CD14-positive monocyte (primary cell): ENCODE measurements at regions not wholly inside any gene's neighbourhood (a gene's known extent, or its start where the extent isn't known, plus 50 kb on each side); places are given as distances from the start of the nearest gene placed in this dataset.
A peak's percentile ranks its signal among the peaks of the same experiment; 100 is the strongest.
"Not testable (repeated sequence)": the region's sequence is repeated elsewhere in the genome, so short reads cannot be mapped to it uniquely, and the experiment has no call there.

Source experiments
- DNase-seq, 3 donors: peaks; one replicate each; pipeline ENCODE4 v3.0.0-alpha.2; 2011 to 2022
- H2AFZ ChIP-seq: 2 replicates; pipeline ENCODE4 v1.6.0; 2012; ENCODE audit warnings: mild to moderate bottlenecking, low read depth, low read length, inconsistent platforms; ENCODE audit not compliant: insufficient read depth, poor library complexity, severe bottlenecking
- H3K27ac ChIP-seq, 2 donors: 1 replicate in 1 of 2; 2 replicates in 1 of 2; pipeline ENCODE4 v1.5.1; 2012 to 2013; ENCODE audit warnings: low read length in 2 of 2, control low read depth in 1 of 2, inconsistent platforms in 1 of 2, low read depth in 1 of 2, mild to moderate bottlenecking in 1 of 2
- H3K27me3 ChIP-seq, 2 donors: one replicate each; pipeline versions ENCODE4 v1.6.0 to v1.6.1; 2011 to 2013; ENCODE audit warnings: low read length in 2 of 2; ENCODE audit not compliant: control insufficient read depth in 2 of 2, insufficient read depth in 2 of 2
- H3K36me3 ChIP-seq, 2 donors: replicated peaks in 1 of 2; 1 replicate in 1 of 2; 2 replicates in 1 of 2; pipeline versions ENCODE4 v1.5.1 to v1.6.1; 2012 to 2013; ENCODE audit warnings: low read length in 2 of 2, control low read depth in 1 of 2, inconsistent platforms in 1 of 2, mild to moderate bottlenecking in 1 of 2; ENCODE audit not compliant: insufficient read depth in 2 of 2, control insufficient read depth in 1 of 2
- H3K4me1 ChIP-seq, 2 donors: 1 replicate in 1 of 2; 2 replicates in 1 of 2; pipeline versions ENCODE4 v1.5.1 to v1.6.1; 2012 to 2013; ENCODE audit warnings: low read length in 2 of 2, control low read depth in 1 of 2, inconsistent platforms in 1 of 2, mild to moderate bottlenecking in 1 of 2, moderate library complexity in 1 of 2; ENCODE audit not compliant: insufficient read depth in 2 of 2, control insufficient read depth in 1 of 2
- H3K4me2 ChIP-seq: replicated peaks from 2 replicates; pipeline ENCODE3; 2012; ENCODE audit warnings: low read length, moderate library complexity, mild to moderate bottlenecking; ENCODE audit not compliant: poor library complexity, severe bottlenecking; ENCODE audit errors: extremely low read depth
- H3K4me3 ChIP-seq, 3 experiments: fragments of 200-600 bp in 1 of 3; sonication (generic) in 1 of 3; replicated peaks in 1 of 3; 1 replicate in 2 of 3; 2 replicates in 1 of 3; pipeline ENCODE4 v1.5.1; 2011 to 2013; ENCODE audit warnings: low read length in 3 of 3, mild to moderate bottlenecking in 3 of 3, control low read depth in 2 of 3, low read depth in 2 of 3, inconsistent platforms in 1 of 3, moderate library complexity in 1 of 3
- H3K79me2 ChIP-seq: 2 replicates; pipeline ENCODE4 v1.6.0; 2012; ENCODE audit warnings: mild to moderate bottlenecking, control low read depth, inconsistent platforms, low read length, moderate library complexity; ENCODE audit not compliant: insufficient read depth
- H3K9ac ChIP-seq: 2 replicates; pipeline ENCODE4 v1.6.0; 2017; ENCODE audit warnings: low read length, mild to moderate bottlenecking; ENCODE audit not compliant: insufficient read depth, poor library complexity, severe bottlenecking
- H3K9me3 ChIP-seq, 2 donors: replicated peaks in 1 of 2; 1 replicate in 1 of 2; 2 replicates in 1 of 2; pipeline versions ENCODE4 v1.5.1 to v1.6.1; 2012 to 2013; ENCODE audit warnings: low read length in 2 of 2, control low read depth in 1 of 2; ENCODE audit not compliant: control insufficient read depth in 1 of 2, insufficient read depth in 1 of 2
- H4K20me1 ChIP-seq: 2 replicates; pipeline ENCODE4 v1.6.0; 2012; ENCODE audit warnings: mild to moderate bottlenecking, low read length, control low read depth, moderate library complexity; ENCODE audit not compliant: insufficient read depth
- H3K27ac Mint-ChIP-seq, 7 donors: one replicate each; pipeline ENCODE4 v1.8.0; 2020; ENCODE audit warnings: mild to moderate bottlenecking in 7 of 7, mixed read lengths in 7 of 7, moderate library complexity in 6 of 7, inconsistent platforms in 2 of 7
- H3K27me3 Mint-ChIP-seq, 3 donors: one replicate each; pipeline ENCODE4 v1.8.0; 2021 to 2022; ENCODE audit warnings: low read depth in 3 of 3, mild to moderate bottlenecking in 3 of 3, mixed read lengths in 3 of 3, moderate library complexity in 3 of 3, inconsistent platforms in 1 of 3
- H3K36me3 Mint-ChIP-seq, 2 donors: one replicate each; pipeline ENCODE4 v1.8.0; 2020; ENCODE audit warnings: mixed read lengths in 2 of 2, inconsistent platforms in 1 of 2, mild to moderate bottlenecking in 1 of 2
- H3K4me1 Mint-ChIP-seq: one replicate; pipeline ENCODE4 v1.8.0; 2020; ENCODE audit warnings: mild to moderate bottlenecking, mixed read lengths
- H3K4me3 Mint-ChIP-seq, 2 donors: one replicate each; pipeline ENCODE4 v1.8.0; 2020; ENCODE audit warnings: mild to moderate bottlenecking in 2 of 2, mixed read lengths in 2 of 2, moderate library complexity in 1 of 2
- H3K9me3 Mint-ChIP-seq, 7 donors: one replicate each; pipeline ENCODE4 v1.8.0; 2020 to 2022; ENCODE audit warnings: mixed read lengths in 7 of 7, mild to moderate bottlenecking in 6 of 7, moderate library complexity in 6 of 7, inconsistent platforms in 2 of 7
- WGBS: methylation state at CpG from one replicate; pipeline ENCODE4 v1.1.5; 2013; ENCODE audit warnings: missing lambda C conversion rate; ENCODE audit not compliant: insufficient coverage; 5-methylcytosine and 5-hydroxymethylcytosine counted together
- intact Hi-C, 2 donors: fragments of 100-400 bp; cut with micrococcal nuclease; formaldehyde crosslinking; loops; one replicate each; pipeline versions ENCODE4 v1.15.0 to v1.15.1; 2023
- TF ChIP-seq, protein P1 (sequence below): fragments of 200-600 bp; IDR thresholded peaks from one replicate; pipeline ENCODE4 v1.8.0; 2022; ENCODE audit warnings: antibody characterized with exemption, mild to moderate bottlenecking

DNA sequence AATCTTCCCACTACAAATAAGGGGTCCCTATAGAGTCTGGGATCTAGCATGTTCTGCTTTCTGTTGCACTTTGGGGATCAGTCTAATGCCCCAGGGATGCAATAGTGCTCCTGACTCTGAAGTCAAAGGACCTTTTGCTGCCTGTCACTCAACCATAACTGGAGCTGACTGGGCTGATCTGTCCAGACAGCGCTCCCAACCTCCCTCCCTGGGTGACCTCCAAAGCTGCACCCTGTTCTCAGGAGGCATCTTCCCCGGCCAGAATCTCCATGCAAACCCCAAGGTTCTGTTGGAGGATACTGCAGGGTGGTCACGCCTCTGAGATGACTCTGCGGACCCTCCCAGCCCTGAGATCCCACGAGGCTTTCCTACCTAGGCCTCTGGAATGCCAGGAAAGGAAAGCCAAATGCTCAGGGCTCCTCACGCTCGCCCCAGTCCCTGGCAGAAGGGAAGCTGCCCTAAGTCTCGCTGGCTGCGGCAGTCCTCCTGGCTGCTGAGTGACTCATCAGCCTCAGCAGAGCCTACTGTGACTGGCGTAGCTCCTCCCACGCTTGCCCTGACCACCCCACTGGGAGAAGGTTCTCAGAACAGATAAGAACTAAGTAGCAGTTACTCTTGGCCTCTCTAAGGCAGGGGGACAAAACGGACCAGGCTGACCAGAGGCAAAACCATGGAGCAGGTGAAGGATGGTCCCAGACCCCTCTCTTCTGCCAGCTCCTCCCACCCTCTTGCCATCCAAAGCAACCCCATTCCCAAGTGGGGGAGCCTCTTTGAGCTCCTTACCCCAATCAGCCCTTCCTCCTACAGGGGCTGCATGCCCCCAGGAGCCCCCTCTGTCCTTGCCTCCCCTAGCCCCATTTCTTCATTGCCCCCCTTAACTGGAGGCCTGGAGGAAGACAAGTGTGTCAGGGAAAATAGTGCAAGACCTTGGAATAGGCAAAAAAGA, 124.1 kb upstream of the TNRC6C start:
- no peaks in the 10 kb centered on the region for H3K27me3 ChIP-seq
- TF ChIP-seq, protein P1, sequence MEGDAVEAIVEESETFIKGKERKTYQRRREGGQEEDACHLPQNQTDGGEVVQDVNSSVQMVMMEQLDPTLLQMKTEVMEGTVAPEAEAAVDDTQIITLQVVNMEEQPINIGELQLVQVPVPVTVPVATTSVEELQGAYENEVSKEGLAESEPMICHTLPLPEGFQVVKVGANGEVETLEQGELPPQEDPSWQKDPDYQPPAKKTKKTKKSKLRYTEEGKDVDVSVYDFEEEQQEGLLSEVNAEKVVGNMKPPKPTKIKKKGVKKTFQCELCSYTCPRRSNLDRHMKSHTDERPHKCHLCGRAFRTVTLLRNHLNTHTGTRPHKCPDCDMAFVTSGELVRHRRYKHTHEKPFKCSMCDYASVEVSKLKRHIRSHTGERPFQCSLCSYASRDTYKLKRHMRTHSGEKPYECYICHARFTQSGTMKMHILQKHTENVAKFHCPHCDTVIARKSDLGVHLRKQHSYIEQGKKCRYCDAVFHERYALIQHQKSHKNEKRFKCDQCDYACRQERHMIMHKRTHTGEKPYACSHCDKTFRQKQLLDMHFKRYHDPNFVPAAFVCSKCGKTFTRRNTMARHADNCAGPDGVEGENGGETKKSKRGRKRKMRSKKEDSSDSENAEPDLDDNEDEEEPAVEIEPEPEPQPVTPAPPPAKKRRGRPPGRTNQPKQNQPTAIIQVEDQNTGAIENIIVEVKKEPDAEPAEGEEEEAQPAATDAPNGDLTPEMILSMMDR, result no peak
- H3K9me3 Mint-ChIP-seq, result no peaks in the 10 kb centered on the region
- H3K9me3 ChIP-seq, result no peaks in the 10 kb centered on the region
- H3K27ac ChIP-seq, result no peak overlapping the region
- DNase-seq, result peak; percentile 77 to 87 (median 82)
- no peaks in the 10 kb centered on the region for H3K36me3 ChIP-seq
- H3K4me1 Mint-ChIP-seq, result peaks cover 27% of the 10 kb centered on the region
- no peak overlapping the region for H2AFZ ChIP-seq
- peaks cover 7 to 14% of the 10 kb centered on the region in 2 donors for H3K4me1 ChIP-seq
- intact Hi-C loops, result no loop called here
- peaks cover 28 to 43% (median 31%) of the 10 kb centered on the region in 3 donors for H3K27me3 Mint-ChIP-seq
- 39% methylated on average over 9 of the region's 12 CpGs for WGBS
- peak overlapping the region; percentile 31 to 42 for H3K4me3 Mint-ChIP-seq
- H3K4me3 ChIP-seq, result no peak overlapping the region
- H3K4me2 ChIP-seq, result no peak overlapping the region
- no peaks in the 10 kb centered on the region for H4K20me1 ChIP-seq
- no peak overlapping the region for H3K9ac ChIP-seq
- peak overlapping the region in 3 of 7 donors; percentile 18 to 68 (median 46) for H3K27ac Mint-ChIP-seq
- H3K36me3 Mint-ChIP-seq, result no peaks in the 10 kb centered on the region
- no peaks in the 10 kb centered on the region for H3K79me2 ChIP-seq

DNA sequence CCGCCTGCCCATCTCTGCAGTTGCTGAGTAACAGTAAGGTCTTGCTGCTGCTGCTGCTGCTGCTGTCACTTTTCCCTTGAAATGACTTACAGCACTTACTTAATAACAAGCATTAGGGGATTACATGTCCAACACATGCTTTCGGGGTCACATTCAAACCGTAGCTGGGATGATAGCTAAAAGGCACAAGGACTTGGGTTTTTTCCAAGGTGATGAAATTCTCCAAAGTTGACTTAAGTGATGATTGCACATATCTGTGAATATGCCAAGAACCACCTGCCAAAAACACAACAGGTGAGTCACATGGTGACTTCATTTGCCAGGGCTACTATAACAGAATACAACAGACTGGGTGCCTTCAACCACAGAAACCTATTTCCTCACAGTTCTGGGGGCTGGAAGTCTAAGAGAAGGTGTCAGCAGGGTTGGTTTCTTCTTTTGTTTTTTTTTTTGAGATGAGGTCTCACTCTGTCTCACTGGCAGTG, 121.9 kb upstream of the TNRC6C start:
- H3K4me3 Mint-ChIP-seq, result no peak overlapping the region
- Histone ChIP-seq H3K9ac (no peak overlapping the region), H4K20me1 (no peaks in the 10 kb centered on the region), H3K4me3 (no peak overlapping the region), H3K4me2 (no peak overlapping the region), H3K36me3 (no peaks in the 10 kb centered on the region), H3K4me1 (peaks cover 7 to 9% of the 10 kb centered on the region in 2 donors), H3K9me3 (no peaks in the 10 kb centered on the region), H3K79me2 (no peaks in the 10 kb centered on the region), H2AFZ (no peak overlapping the region), H3K27ac (no peak overlapping the region), H3K27me3 (peaks cover 0 to 2% of the 10 kb centered on the region in 2 donors)
- peak; percentile 14 to 73 (median 22) for DNase-seq
- no CpG with 5 or more reads among the region's 3 CpGs for WGBS
- peak overlapping the region in 1 of 7 donors; percentile 45 for H3K27ac Mint-ChIP-seq
- intact Hi-C loops, result no loop called here
- H3K9me3 Mint-ChIP-seq, result no peaks in the 10 kb centered on the region
- peaks cover 21 to 32% (median 26%) of the 10 kb centered on the region in 3 donors for H3K27me3 Mint-ChIP-seq
- H3K36me3 Mint-ChIP-seq, result no peaks in the 10 kb centered on the region
- peaks cover 25% of the 10 kb centered on the region for H3K4me1 Mint-ChIP-seq
- TF ChIP-seq, protein P1, result no peak

DNA sequence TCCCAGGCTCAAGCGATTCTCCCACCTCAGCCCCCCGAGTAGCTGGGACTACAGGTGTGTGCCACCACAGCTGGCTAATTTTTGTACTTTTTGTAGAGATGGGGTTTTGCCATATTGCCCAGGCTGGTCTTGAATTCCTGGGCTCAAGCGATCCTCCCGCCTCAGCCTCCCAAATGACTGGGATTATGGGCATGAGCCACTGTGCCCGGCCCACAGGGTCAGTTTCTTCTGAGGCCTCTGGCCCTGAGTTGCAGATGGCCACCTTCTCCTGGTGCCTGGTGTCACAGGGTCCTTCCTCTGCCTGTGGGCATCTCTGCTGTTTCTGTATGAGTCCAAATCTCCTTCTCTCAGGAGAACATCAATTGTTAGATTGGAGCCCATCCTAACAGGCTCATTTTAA, 121.4 kb upstream of the TNRC6C start:
- H4K20me1 ChIP-seq, H3K79me2 ChIP-seq, H3K27ac ChIP-seq, H3K9me3 Mint-ChIP-seq, H3K9ac ChIP-seq, intact Hi-C loops, H3K9me3 ChIP-seq, H3K36me3 Mint-ChIP-seq, H2AFZ ChIP-seq, H3K4me2 ChIP-seq, H3K4me3 Mint-ChIP-seq, H3K36me3 ChIP-seq, H3K27me3 ChIP-seq, H3K4me3 ChIP-seq, DNase-seq: not testable (repeated sequence)
- Mint-ChIP-seq H3K27me3 (peaks cover 21 to 32% (median 25%) of the 10 kb centered on the region in 3 donors), H3K27ac (peak overlapping the region in 1 of 7 donors; percentile 45), H3K4me1 (peaks cover 30% of the 10 kb centered on the region)
- H3K4me1 ChIP-seq, result peaks cover 10 to 14% of the 10 kb centered on the region in 2 donors
- 94% methylated on average over 5 of the region's 5 CpGs for WGBS
